Jurkat, Clone E6-1 (cell line): ENCODE measurements at regions not wholly inside any gene's neighbourhood (a gene's known extent, or its start where the extent isn't known, plus 50 kb on each side); places are given as distances from the start of the nearest gene placed in this dataset.
"Not testable (repeated sequence)": the region's sequence is repeated elsewhere in the genome, so short reads cannot be mapped to it uniquely, and the experiment has no call there.

Source experiments
- DNase-seq: peaks from one replicate; pipeline ENCODE4 v3.0.0-alpha.2; 2011; ENCODE audit warnings: low read depth, low spot score
- H3K4me3 ChIP-seq: 2 replicates; pipeline ENCODE4 v1.5.1; 2011; ENCODE audit warnings: mild to moderate bottlenecking, low read length, control low read depth, moderate library complexity

- H3K4me3 ChIP-seq: no peak overlapping the region
- no peak for DNase-seq
Measured at GRCh38 chrX:131812847-131813825, 210.0 kb upstream of the STK26 start.

GRCh38 chrX:131816551-131817136, 206.5 kb upstream of the STK26 start:
- DNase-seq: no peak
- H3K4me3 ChIP-seq: no peak overlapping the region

- no peak for DNase-seq
- H3K4me3 ChIP-seq: no peak overlapping the region
Measured at GRCh38 chrX:131818297-131818936, 204.7 kb upstream of the STK26 start.

- no peak overlapping the region for H3K4me3 ChIP-seq
- DNase-seq: no peak
Measured at GRCh38 chrX:131821945-131822622, 201.0 kb upstream of the STK26 start.

- no peak overlapping the region for H3K4me3 ChIP-seq
- no peak for DNase-seq
Measured at GRCh38 chrX:131826572-131826971, 196.5 kb upstream of the STK26 start.

GRCh38 chrX:131827935-131828334, 195.2 kb upstream of the STK26 start:
- no peak overlapping the region for H3K4me3 ChIP-seq
- peak; percentile 25 for DNase-seq

- no peak for DNase-seq
- H3K4me3 ChIP-seq: no peak overlapping the region
Measured at GRCh38 chrX:131828482-131828881, 194.6 kb upstream of the STK26 start.

- no peak for DNase-seq
- H3K4me3 ChIP-seq: no peak overlapping the region
Measured at GRCh38 chrX:131830400-131831184, 192.5 kb upstream of the STK26 start.

- DNase-seq: no peak
- H3K4me3 ChIP-seq: no peak overlapping the region
Measured at GRCh38 chrX:131831185-131831520, 191.9 kb upstream of the STK26 start.

- no peak overlapping the region for H3K4me3 ChIP-seq
- no peak for DNase-seq
Measured at GRCh38 chrX:131836161-131836560, 186.9 kb upstream of the STK26 start.

- DNase-seq: no peak
- H3K4me3 ChIP-seq: no peak overlapping the region
Measured at GRCh38 chrX:131837325-131837724, 185.8 kb upstream of the STK26 start.

GRCh38 chrX:131840799-131841495, 182.2 kb upstream of the STK26 start:
- DNase-seq: no peak
- H3K4me3 ChIP-seq: no peak overlapping the region

GRCh38 chrX:131841496-131842437, 181.3 kb upstream of the STK26 start:
- DNase-seq: peak; percentile 24
- H3K4me3 ChIP-seq: no peak overlapping the region

- DNase-seq: no peak
- no peak overlapping the region for H3K4me3 ChIP-seq
Measured at GRCh38 chrX:131843987-131844386, 179.1 kb upstream of the STK26 start.

- H3K4me3 ChIP-seq: no peak overlapping the region
- no peak for DNase-seq
Measured at GRCh38 chrX:131845201-131845600, 177.9 kb upstream of the STK26 start.

GRCh38 chrX:131845771-131846170, 177.3 kb upstream of the STK26 start:
- H3K4me3 ChIP-seq: no peak overlapping the region
- DNase-seq: no peak

- DNase-seq, H3K4me3 ChIP-seq: not testable (repeated sequence)
Measured at GRCh38 chrX:131850964-131851363, 172.1 kb upstream of the STK26 start.
